HL-60/S4 (cell line): ENCODE measurements at regions not wholly inside any gene's neighbourhood (a gene's known extent, or its start where the extent isn't known, plus 50 kb on each side); places are given as distances from the start of the nearest gene placed in this dataset.

Source experiments
- in situ Hi-C: fragments of 300-500 bp; cut with MboI; formaldehyde crosslinking; loops from 2 replicates; pipeline ENCODE4 v1.14.3; 2022; ENCODE audit warnings: low sequenced_read_pairs

DNA sequence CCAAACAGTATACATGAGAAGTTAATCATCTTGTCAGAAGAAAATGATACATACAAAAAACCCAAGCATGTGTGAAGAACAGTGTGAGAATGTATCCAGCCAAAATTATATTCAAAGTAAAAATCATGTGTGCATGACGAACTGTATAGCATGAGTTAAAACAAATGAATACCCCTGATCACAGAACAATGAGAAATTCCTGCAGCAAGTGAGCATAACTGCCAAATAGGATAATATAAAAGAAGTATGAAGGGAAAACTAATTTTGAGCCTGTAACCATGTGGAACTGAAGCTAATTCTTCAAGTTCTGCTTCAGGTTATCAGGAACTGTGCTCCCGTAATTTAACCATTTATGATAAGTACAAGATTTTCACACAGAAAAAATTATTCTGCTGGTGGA, 56.5 kb upstream of the AMN1 start:
- in situ Hi-C loops, result no loop called here

DNA sequence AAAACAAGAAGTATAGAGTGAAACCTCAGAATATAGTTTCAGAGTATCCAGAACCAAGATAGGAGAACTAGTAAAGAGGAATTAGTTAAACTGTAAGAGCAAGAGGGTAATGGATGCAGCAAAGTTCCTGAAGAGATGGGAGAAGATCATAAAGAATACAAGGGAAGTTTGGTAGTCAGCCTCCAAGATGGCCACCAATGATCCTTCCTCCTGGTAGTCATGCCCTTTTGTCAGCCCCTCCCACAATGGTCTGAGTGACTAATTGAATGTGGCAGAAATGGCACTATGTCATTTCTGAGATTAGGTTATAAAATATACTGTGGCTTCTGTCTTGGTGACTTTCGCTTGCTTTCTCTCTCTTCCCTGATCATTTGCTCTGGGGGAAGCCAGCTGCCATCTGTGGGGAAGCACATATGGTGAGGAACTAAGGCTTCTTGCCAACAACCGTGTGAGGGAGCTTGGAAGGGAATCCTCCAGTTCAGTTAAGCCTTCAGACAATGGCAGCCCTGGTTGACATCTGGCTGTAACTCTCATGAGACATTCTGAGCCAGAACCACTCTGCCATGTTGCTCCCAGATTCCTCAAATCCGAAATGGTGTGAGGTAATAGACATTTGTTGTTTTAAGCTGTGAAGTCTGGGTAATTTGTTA, 55.3 kb upstream of the AMN1 start:
- in situ Hi-C loops, result no loop called here

DNA sequence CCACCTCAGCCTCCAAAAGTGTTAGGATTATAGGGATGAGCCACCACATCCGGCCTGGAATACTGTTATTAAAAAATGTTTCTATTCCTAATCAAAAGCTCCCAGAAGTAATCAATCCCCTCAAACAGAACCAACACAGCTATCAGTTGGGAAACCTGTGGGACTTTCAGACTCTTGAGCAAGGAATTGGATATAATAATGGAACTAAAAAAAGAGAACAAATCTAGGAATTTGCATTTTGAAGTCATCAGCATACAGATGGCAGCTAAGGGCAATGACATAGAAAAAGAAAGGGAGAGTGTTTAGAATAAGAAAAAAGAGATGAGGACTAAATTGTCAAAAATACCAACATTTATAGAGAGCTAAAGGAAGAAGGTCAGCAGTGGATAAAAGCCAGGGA, 54.7 kb upstream of the AMN1 start:
- in situ Hi-C loops, result no loop called here

DNA sequence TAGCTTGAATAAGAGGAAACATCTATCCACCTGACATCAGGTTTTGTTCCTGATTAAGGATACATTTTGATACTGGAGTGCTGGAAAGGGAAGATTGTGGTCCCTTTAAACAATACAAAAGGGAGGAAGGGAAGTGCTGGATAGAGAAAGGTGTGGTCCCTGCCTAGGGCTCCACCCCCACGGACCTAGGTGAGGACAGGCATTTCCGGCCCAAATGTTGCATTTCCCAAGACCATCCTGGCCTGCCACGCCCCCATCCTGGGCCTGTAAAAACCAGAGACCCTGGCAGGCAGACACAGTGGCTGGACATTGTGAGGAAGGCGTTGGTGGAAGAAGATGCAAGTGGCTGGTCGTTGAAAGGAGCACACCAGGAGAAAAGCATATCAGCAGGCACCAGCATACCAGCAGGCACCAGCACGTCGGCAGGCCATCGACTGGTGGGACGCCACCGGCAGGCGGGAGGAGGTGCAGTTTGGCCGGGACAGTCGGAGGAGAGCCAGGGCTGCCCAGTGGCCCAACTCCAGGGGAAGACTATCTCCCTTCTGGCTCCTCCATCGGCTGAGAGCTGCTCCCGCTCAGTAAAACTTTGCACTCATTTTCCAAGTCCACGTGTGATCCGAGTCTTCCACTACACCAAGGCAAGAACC, 53.2 kb upstream of the AMN1 start:
- in situ Hi-C loops, result no loop called here

DNA sequence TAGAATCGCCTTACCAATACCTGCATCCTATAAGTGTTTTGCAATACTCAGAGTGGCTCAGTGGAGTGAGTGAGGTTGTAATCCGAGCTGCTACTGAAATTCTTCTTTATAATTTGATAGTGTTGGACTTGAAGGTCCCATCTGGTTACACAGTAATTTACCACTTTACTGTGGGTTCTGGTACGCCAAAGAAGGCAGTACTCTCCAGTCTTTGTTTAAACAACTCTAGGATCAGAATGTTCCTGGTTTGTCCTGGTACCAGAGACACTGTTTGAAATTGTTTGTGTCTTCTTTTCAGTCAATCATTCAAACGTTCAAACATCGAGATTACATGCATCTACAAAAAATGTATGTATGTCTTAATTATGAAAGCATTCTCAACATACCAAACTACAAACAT, 51.3 kb upstream of the AMN1 start:
- in situ Hi-C loops, result no loop called here

DNA sequence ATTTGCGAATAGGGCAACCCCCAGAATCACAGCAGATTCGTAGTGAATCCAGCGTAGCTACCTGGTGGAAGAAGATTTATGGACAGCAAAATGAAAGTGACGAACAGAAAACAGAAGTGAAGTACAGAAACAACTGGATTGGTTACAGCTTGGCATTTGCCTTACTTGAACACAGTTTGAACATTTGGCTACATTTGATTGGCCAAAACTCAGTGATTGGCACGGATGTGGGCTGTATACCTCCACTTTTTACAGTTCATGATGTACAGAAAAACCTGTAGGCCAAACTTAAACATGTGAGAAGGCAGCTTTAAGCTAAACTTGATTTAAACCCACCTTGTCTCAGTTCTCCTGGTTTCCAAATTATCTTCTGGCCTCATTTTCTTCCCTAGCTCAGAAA, 49.9 kb upstream of the AMN1 start:
- in situ Hi-C loops, result no loop called here
